ENCODE measurements at regions not wholly inside any gene's neighbourhood (a gene's known extent, or its start where the extent isn't known, plus 50 kb on each side); places are given as distances from the start of the nearest gene placed in this dataset.

- no peak for TF ChIP-seq CTCF (IDR thresholded peaks at IDR 0.05; ENCODE audit: control insufficient read depth, insufficient read depth, low read depth, low read length, missing control alignments)
- no peak for DNase-seq (ENCODE audit: low read depth)
Measured at GRCh38 chr18:70462078-70462439, 173.2 kb downstream of the SOCS6 start.

GRCh38 chr18:70461323-70462077, 172.7 kb downstream of the SOCS6 start:
- DNase-seq (ENCODE audit: low read depth): no peak
- no peak overlapping the region for H3K4me3 ChIP-seq (ENCODE audit: control insufficient read depth, low read depth, low read length)
- no peak for TF ChIP-seq CTCF (IDR thresholded peaks at IDR 0.05; ENCODE audit: control insufficient read depth, insufficient read depth, low read depth, low read length, missing control alignments)

More at GRCh38 chr18:70462078-70462439, 173.2 kb downstream of the SOCS6 start:
- no peak overlapping the region for H3K4me3 ChIP-seq (ENCODE audit: control insufficient read depth, low read depth, low read length)

GRCh38 chr18:70459731-70460130, 170.9 kb downstream of the SOCS6 start:
- TF ChIP-seq CTCF (IDR thresholded peaks at IDR 0.05; ENCODE audit: control insufficient read depth, insufficient read depth, low read depth, low read length, missing control alignments): no peak
- no peak overlapping the region for H3K4me3 ChIP-seq (ENCODE audit: control insufficient read depth, low read depth, low read length)
- no peak for DNase-seq (ENCODE audit: low read depth)

DNA sequence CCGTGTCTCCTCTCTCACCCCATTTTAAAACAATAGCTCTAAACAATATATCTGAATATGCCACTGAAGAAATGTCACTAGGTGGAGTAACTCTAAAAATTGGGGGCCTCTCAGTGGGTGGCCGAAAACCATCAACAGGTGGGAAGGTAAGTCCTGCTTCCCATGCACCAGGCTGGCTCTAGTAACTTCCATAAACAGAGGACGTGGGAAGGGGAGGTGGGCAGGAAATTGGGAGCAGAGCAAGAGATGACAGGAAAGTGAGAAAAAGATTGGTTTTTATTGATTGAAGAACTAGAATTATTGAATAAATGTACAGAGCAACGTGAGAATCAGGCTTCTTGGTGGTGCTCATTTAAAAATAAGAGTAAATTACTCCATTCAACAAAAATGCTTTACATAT, 170.4 kb downstream of the SOCS6 start:
- no peak for TF ChIP-seq CTCF (IDR thresholded peaks at IDR 0.05; ENCODE audit: control insufficient read depth, insufficient read depth, low read depth, low read length, missing control alignments)
- H3K4me3 ChIP-seq (ENCODE audit: control insufficient read depth, low read depth, low read length): no peak overlapping the region

GRCh38 chr18:70457788-70458187, 168.9 kb downstream of the SOCS6 start:
- no peak for TF ChIP-seq CTCF (IDR thresholded peaks at IDR 0.05; ENCODE audit: control insufficient read depth, insufficient read depth, low read depth, low read length, missing control alignments)
- H3K4me3 ChIP-seq (ENCODE audit: control insufficient read depth, low read depth, low read length): no peak overlapping the region
- DNase-seq (ENCODE audit: low read depth): no peak

More for the DNA sequence above, 170.4 kb downstream of the SOCS6 start:
- no peak for DNase-seq (ENCODE audit: low read depth)

GRCh38 chr18:70457223-70457622, 168.4 kb downstream of the SOCS6 start:
- DNase-seq (ENCODE audit: low read depth): no peak
- no peak overlapping the region for H3K4me3 ChIP-seq (ENCODE audit: control insufficient read depth, low read depth, low read length)
- TF ChIP-seq CTCF (IDR thresholded peaks at IDR 0.05; ENCODE audit: control insufficient read depth, insufficient read depth, low read depth, low read length, missing control alignments): no peak
